ENCODE measurements at regions not wholly inside any gene's neighbourhood (a gene's known extent, or its start where the extent isn't known, plus 50 kb on each side); places are given as distances from the start of the nearest gene placed in this dataset.

DNA sequence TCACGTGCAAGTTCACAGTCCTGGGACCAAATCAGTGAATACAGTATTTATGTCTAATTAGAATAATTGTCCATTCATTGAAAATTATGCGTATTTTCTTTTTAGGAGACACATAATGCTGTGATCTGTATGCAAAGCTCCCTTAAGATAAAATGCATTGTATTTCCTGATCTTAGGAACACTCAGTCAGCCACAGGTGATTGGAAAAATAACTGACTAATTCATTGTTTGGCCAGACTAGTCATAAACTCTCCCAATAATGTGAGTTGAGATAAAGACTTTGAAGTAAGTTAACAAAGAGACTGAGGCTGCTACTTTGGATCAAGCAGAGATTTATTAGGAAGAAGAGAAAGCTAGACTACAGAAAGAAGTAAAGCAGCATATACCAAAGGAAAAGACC is 182.2 kb downstream of the GNAI1 start:
- H3K27me3 ChIP-seq (ENCODE audit: insufficient read depth) = no peaks in the 10 kb centered on the region
- H3K4me1 Mint-ChIP-seq = peaks cover 5% of the 10 kb centered on the region; the same call in 2 of the 3 replicates
- H3K9me2 ChIP-seq (ENCODE audit: insufficient read depth) = peaks cover 2% of the 10 kb centered on the region; the same call in 1 of the 2 replicates
- H3K27ac ChIP-seq (ENCODE audit: low read depth) = no peak overlapping the region
- H3K27ac Mint-ChIP-seq = no peak overlapping the region
- H3K36me3 ChIP-seq (ENCODE audit: insufficient read depth) = no peaks in the 10 kb centered on the region
- H3K36me3 Mint-ChIP-seq (ENCODE audit: low read depth) = no peaks in the 10 kb centered on the region
- no peak overlapping the region; the same call in 1 of the 2 replicates for H2AFZ ChIP-seq
- no peaks in the 10 kb centered on the region for H3F3A ChIP-seq (replicated peaks; ENCODE audit: low read depth)
- H3K4me1 ChIP-seq (ENCODE audit: insufficient read depth) = no peaks in the 10 kb centered on the region
- H3K79me2 ChIP-seq (replicated peaks; ENCODE audit: insufficient read depth) = no peaks in the 10 kb centered on the region
- H4K20me1 ChIP-seq (replicated peaks; ENCODE audit: insufficient read depth) = no peaks in the 10 kb centered on the region
- TF ChIP-seq, protein P1, sequence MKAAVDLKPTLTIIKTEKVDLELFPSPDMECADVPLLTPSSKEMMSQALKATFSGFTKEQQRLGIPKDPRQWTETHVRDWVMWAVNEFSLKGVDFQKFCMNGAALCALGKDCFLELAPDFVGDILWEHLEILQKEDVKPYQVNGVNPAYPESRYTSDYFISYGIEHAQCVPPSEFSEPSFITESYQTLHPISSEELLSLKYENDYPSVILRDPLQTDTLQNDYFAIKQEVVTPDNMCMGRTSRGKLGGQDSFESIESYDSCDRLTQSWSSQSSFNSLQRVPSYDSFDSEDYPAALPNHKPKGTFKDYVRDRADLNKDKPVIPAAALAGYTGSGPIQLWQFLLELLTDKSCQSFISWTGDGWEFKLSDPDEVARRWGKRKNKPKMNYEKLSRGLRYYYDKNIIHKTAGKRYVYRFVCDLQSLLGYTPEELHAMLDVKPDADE (IDR thresholded peaks at IDR 0.05) = no peak
- TF ChIP-seq ZNF114 (CRISPR knock-in tag; IDR thresholded peaks at IDR 0.05) (no peak), JUNB (IDR thresholded peaks at IDR 0.05; ENCODE audit: unreplicated experiment) (no peak), NANOG (IDR thresholded peaks at IDR 0.05; ENCODE audit: borderline replicate concordance) (no peak), STAT1 (IDR thresholded peaks at IDR 0.05; ENCODE audit: unreplicated experiment) (no peak), CREB1 (CRISPR knock-in tag; IDR thresholded peaks at IDR 0.05; ENCODE audit: low read depth) (no peak), ZNF331 (CRISPR knock-in tag; IDR thresholded peaks at IDR 0.05; ENCODE audit: low read depth) (no peak), EZH2phosphoT487 (IDR thresholded peaks at IDR 0.05; ENCODE audit: unreplicated experiment) (no peak), EZH2 (IDR thresholded peaks at IDR 0.05; ENCODE audit: low read depth, unreplicated experiment) (no peak), POLR2AphosphoS5 (IDR thresholded peaks at IDR 0.05; ENCODE audit: low read depth) (no peak)
- TF ChIP-seq, protein P2, sequence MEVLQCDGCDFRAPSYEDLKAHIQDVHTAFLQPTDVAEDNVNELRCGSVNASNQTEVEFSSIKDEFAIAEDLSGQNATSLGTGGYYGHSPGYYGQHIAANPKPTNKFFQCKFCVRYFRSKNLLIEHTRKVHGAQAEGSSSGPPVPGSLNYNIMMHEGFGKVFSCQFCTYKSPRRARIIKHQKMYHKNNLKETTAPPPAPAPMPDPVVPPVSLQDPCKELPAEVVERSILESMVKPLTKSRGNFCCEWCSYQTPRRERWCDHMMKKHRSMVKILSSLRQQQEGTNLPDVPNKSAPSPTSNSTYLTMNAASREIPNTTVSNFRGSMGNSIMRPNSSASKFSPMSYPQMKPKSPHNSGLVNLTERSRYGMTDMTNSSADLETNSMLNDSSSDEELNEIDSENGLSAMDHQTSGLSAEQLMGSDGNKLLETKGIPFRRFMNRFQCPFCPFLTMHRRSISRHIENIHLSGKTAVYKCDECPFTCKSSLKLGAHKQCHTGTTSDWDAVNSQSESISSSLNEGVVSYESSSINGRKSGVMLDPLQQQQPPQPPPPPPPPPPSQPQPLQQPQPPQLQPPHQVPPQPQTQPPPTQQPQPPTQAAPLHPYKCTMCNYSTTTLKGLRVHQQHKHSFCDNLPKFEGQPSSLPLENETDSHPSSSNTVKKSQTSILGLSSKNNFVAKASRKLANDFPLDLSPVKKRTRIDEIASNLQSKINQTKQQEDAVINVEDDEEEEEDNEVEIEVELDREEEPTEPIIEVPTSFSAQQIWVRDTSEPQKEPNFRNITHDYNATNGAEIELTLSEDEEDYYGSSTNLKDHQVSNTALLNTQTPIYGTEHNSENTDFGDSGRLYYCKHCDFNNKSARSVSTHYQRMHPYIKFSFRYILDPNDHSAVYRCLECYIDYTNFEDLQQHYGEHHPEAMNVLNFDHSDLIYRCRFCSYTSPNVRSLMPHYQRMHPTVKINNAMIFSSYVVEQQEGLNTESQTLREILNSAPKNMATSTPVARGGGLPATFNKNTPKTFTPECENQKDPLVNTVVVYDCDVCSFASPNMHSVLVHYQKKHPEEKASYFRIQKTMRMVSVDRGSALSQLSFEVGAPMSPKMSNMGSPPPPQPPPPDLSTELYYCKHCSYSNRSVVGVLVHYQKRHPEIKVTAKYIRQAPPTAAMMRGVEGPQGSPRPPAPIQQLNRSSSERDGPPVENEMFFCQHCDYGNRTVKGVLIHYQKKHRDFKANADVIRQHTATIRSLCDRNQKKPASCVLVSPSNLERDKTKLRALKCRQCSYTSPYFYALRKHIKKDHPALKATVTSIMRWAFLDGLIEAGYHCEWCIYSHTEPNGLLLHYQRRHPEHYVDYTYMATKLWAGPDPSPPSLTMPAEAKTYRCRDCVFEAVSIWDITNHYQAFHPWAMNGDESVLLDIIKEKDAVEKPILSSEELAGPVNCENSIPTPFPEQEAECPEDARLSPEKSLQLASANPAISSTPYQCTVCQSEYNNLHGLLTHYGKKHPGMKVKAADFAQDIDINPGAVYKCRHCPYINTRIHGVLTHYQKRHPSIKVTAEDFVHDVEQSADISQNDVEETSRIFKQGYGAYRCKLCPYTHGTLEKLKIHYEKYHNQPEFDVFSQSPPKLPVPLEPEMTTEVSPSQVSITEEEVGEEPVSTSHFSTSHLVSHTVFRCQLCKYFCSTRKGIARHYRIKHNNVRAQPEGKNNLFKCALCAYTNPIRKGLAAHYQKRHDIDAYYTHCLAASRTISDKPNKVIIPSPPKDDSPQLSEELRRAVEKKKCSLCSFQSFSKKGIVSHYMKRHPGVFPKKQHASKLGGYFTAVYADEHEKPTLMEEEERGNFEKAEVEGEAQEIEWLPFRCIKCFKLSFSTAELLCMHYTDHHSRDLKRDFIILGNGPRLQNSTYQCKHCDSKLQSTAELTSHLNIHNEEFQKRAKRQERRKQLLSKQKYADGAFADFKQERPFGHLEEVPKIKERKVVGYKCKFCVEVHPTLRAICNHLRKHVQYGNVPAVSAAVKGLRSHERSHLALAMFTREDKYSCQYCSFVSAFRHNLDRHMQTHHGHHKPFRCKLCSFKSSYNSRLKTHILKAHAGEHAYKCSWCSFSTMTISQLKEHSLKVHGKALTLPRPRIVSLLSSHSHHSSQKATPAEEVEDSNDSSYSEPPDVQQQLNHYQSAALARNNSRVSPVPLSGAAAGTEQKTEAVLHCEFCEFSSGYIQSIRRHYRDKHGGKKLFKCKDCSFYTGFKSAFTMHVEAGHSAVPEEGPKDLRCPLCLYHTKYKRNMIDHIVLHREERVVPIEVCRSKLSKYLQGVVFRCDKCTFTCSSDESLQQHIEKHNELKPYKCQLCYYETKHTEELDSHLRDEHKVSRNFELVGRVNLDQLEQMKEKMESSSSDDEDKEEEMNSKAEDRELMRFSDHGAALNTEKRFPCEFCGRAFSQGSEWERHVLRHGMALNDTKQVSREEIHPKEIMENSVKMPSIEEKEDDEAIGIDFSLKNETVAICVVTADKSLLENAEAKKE (CRISPR knock-in tag; IDR thresholded peaks at IDR 0.05) = no peak
- TF ChIP-seq, protein P3, sequence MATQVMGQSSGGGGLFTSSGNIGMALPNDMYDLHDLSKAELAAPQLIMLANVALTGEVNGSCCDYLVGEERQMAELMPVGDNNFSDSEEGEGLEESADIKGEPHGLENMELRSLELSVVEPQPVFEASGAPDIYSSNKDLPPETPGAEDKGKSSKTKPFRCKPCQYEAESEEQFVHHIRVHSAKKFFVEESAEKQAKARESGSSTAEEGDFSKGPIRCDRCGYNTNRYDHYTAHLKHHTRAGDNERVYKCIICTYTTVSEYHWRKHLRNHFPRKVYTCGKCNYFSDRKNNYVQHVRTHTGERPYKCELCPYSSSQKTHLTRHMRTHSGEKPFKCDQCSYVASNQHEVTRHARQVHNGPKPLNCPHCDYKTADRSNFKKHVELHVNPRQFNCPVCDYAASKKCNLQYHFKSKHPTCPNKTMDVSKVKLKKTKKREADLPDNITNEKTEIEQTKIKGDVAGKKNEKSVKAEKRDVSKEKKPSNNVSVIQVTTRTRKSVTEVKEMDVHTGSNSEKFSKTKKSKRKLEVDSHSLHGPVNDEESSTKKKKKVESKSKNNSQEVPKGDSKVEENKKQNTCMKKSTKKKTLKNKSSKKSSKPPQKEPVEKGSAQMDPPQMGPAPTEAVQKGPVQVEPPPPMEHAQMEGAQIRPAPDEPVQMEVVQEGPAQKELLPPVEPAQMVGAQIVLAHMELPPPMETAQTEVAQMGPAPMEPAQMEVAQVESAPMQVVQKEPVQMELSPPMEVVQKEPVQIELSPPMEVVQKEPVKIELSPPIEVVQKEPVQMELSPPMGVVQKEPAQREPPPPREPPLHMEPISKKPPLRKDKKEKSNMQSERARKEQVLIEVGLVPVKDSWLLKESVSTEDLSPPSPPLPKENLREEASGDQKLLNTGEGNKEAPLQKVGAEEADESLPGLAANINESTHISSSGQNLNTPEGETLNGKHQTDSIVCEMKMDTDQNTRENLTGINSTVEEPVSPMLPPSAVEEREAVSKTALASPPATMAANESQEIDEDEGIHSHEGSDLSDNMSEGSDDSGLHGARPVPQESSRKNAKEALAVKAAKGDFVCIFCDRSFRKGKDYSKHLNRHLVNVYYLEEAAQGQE (IDR thresholded peaks at IDR 0.05; ENCODE audit: unreplicated experiment) = no peak
- TF ChIP-seq, protein P4, sequence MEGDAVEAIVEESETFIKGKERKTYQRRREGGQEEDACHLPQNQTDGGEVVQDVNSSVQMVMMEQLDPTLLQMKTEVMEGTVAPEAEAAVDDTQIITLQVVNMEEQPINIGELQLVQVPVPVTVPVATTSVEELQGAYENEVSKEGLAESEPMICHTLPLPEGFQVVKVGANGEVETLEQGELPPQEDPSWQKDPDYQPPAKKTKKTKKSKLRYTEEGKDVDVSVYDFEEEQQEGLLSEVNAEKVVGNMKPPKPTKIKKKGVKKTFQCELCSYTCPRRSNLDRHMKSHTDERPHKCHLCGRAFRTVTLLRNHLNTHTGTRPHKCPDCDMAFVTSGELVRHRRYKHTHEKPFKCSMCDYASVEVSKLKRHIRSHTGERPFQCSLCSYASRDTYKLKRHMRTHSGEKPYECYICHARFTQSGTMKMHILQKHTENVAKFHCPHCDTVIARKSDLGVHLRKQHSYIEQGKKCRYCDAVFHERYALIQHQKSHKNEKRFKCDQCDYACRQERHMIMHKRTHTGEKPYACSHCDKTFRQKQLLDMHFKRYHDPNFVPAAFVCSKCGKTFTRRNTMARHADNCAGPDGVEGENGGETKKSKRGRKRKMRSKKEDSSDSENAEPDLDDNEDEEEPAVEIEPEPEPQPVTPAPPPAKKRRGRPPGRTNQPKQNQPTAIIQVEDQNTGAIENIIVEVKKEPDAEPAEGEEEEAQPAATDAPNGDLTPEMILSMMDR (conservative IDR thresholded peaks at IDR 0.05; ENCODE audit: low read depth in 2 of 2) = no peak
- no peaks in the 10 kb centered on the region for H3K9me3 Mint-ChIP-seq
- H3K4me3 ChIP-seq = no peak overlapping the region
- no peaks in the 10 kb centered on the region for H3K27me3 Mint-ChIP-seq (ENCODE audit: insufficient read depth, low read depth, poor library complexity)
- ATAC-seq (no peak), DNase-seq (ENCODE audit: low spot score) (no peak)
- H3K4me2 ChIP-seq = no peak overlapping the region
- no peak overlapping the region for H3K4me3 Mint-ChIP-seq

Data from GM23338 (cell line).